ENCODE measurements at regions not wholly inside any gene's neighbourhood (a gene's known extent, or its start where the extent isn't known, plus 50 kb on each side); places are given as distances from the start of the nearest gene placed in this dataset.

DNA sequence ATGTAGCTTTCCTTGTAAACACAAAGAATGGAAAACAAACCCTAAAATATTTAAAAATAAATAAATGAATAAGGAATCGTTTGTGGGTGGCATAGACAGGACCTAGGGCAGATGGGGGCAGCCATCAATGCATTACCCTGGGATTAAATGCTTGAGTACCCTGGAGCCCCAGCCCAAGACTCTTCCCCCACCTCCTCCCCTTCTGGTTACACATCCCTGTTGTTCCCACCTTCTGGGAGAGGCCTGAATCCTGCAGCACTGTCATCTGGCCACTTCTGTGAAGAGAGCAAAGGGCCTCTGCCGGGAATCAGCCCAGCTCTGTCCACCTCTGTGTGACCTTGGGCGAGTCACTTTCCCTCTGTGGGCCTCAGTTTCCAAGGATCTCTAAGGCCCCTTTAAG, 61.6 kb upstream of the COL13A1 start:
- DNase-seq (ENCODE audit: low spot score), result no peak

DNA sequence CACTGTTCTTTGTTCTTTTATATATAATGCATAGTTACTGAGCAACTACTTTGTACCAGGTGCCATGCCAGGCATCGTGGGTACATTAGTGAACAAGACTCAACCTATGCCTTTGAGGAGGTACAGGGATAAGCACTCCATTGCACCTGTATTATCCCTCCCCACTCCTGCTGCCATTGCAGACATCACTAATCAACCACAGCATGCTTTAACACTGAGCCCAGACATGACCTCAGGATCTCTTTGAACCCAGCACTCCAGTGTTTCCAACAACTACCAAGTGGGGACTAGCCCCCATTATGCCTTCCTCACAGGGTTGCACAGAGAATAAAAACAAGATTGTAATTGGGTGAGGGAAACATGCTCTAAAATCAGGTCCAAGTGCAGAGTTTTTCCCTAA, 60.5 kb upstream of the COL13A1 start:
- no peak for DNase-seq (ENCODE audit: low spot score)

- no peak for DNase-seq (ENCODE audit: low spot score)
Observed at GRCh38 chr10:69741671-69742355, 59.9 kb upstream of the COL13A1 start.

GRCh38 chr10:69742356-69742695, 59.4 kb upstream of the COL13A1 start:
- no peak for DNase-seq (ENCODE audit: low spot score)

GRCh38 chr10:69742928-69743602, 58.6 kb upstream of the COL13A1 start:
- DNase-seq (ENCODE audit: low spot score), result no peak

DNA sequence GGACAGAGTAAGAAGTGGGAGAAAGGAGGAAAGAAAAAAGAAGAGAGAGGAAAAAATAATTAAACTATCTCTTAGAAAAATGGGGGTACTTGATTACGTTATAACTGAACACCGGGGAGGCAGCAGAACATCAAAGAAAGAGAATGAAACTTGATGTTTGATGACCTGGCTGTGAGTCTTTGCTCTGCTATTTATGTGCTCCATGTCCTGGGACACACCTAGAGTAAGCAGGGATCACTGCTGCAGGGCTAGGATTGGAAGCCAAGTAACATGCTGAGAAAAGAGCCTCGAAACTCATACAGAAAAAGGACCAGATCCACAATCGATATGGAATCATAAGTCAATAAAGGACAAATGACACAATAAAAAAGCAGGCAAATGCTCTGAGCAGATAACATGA, 56.7 kb upstream of the COL13A1 start:
- no peak for DNase-seq (ENCODE audit: low spot score)

DNA sequence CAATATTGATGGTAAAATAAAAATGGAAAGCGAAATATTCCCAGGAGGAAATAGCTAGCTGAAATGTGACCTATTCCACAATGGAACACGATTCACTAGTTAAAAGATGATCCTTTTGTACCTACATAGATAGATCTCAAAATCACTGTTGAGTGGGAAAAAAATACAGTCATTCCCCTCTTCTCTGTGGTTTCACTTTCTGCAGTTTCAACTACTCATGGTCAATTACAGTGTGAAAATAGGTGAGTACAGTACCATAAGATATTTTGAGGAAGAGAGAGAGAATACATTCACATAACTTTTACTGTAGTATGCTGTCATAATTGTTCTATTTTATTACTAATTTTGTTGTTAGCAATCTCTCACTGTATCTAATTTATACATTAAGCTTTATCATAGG, 56.0 kb upstream of the COL13A1 start:
- no peak for DNase-seq (ENCODE audit: low spot score)

DNA sequence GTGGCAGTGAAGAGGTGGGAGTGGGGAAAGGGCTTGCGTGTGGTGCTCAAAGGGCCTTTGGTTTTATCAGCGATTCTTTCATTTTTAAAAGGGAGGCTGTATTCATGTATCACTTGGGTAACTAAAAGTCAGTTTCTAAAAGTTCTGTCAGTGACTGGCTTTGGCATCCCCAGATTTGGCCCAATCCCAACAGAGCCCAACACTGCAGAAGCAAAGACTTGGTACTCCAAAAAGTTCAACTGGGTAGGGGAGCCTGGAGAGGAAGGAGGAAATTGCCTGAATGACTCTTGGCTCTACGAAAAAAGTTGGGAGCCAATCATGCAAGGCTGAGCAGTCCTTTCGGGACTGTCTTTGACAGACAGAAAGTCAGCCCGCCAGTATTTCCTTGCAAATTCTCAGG, 54.5 kb upstream of the COL13A1 start:
- no peak for DNase-seq (ENCODE audit: low spot score)

- DNase-seq (ENCODE audit: low spot score), result no peak
Observed at GRCh38 chr10:69748621-69749020, 53.1 kb upstream of the COL13A1 start.

GRCh38 chr10:69749178-69750010, 52.3 kb upstream of the COL13A1 start:
- DNase-seq (ENCODE audit: low spot score), result no peak

GRCh38 chr10:69750011-69750373, 51.7 kb upstream of the COL13A1 start:
- no peak for DNase-seq (ENCODE audit: low spot score)

DNA sequence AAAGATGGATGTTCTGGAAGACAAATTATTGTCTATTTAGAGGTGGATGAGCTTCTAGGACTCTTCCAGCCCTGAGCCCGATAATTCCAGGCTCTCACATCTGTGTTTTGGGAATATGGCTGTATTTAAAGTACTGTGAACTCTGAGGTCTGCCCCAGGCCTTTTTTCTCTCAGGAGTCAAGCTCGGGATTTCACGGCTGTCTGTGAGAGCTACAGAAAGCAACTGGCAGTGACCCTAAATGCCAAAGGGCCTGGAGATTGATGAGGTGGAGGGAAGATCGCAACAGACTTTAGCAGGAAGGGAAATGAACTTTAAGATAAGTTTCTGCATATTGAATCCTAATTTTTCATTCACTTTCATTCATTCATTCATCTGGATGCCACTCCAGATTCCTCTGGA, 51.0 kb upstream of the COL13A1 start:
- no peak for DNase-seq (ENCODE audit: low spot score)

DNA sequence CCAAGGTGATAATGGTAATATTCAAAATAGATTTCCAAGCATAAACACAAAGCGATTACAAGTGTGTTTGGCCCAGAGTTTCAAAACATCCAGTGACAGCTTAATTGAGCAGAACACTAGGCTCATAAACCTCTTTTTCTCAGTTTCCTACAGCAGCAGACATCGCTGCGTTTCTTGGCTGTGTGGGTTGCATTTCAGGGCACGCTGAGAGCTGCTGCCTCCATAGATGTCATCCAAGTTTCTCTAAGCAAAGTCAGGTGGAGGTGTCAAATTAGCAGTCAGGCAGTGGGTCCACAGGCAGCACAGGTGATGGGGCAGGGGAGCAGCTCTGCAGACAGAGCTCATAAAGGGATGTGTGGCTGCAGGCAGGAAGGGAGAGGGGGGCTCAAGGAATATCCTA, 50.5 kb upstream of the COL13A1 start:
- DNase-seq (ENCODE audit: low spot score), result no peak
